ENCODE measurements at regions not wholly inside any gene's neighbourhood (a gene's known extent, or its start where the extent isn't known, plus 50 kb on each side); places are given as distances from the start of the nearest gene placed in this dataset.
"Not testable (repeated sequence)": the region's sequence is repeated elsewhere in the genome, so short reads cannot be mapped to it uniquely, and the experiment has no call there.

GRCh38 chr6:81105998-81106397 is 646.5 kb downstream of the TENT5A start:
- no peaks in the 10 kb centered on the region for H3K36me3 ChIP-seq
- H3K9me3 ChIP-seq (replicated peaks): no peaks in the 10 kb centered on the region
- DNase-seq: no peak
- H3K4me3 ChIP-seq: no peak overlapping the region
- no peaks in the 10 kb centered on the region for H3K27me3 ChIP-seq
- no peaks in the 10 kb centered on the region for H3K4me1 ChIP-seq
- no peak overlapping the region for H3K27ac ChIP-seq

DNA sequence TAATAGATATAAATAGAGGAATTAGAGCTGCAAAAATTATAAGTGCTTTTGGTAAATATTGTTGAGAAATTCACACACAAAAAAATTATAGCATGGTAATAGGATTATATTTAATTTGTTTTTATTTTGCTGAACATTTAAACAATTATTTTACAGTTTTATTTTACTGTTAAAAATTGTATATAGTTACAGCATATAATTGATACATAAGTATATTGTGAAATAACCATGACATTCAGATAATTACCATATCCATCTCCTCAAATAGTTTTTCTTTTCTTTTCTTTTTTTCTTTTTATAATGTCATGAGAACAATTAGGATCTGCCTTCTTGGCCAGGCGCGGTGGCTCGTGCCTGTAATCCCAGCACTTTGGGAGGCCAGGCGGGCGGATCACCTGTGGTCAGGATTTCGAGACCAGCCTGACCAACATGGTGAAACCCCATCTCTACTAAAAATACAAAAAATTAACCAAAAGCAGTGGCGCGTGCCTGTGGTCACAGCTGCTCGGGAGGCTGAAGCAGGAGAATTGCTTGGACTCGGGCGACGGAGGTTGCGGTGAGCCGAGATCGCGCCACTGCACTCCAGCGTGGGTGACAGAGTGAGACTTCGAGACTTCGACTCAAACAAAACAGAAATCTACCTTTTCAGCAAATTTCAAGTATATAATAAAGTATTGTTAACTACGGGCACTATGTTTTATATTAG is 654.2 kb downstream of the TENT5A start:
- H3K9me3 ChIP-seq (replicated peaks): no peaks in the 10 kb centered on the region

GRCh38 chr6:81096464-81096863 is 656.0 kb downstream of the TENT5A start:
- not testable (repeated sequence) for H3K27ac ChIP-seq; H3K27me3 ChIP-seq; H3K4me3 ChIP-seq; H3K36me3 ChIP-seq; H3K9me3 ChIP-seq (replicated peaks); DNase-seq; H3K4me1 ChIP-seq

More for the DNA sequence above, 654.2 kb downstream of the TENT5A start:
- Histone ChIP-seq H3K4me3 (no peak overlapping the region), H3K27me3 (no peaks in the 10 kb centered on the region), H3K4me1 (no peaks in the 10 kb centered on the region), H3K27ac (no peak overlapping the region), H3K36me3 (no peaks in the 10 kb centered on the region)
- DNase-seq: peak; percentile 24 to 26

DNA sequence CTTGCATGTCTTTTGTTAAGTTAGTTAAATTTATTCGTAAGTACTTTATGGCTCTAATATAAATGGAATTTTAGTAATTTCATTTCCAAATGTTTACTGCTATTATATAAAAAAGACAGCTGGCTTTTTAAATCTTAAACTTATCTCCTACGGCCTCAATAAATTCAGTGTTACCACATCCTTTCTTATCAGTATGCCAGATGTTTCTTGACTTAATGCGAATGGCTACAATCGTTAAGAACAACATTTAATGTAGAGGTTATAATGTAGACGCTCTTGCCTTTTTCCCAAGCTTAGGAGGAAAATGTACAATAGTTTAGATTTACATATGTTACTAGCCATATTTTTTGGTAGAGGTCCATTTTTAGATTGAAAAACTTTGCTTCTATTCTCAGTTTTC is 659.4 kb downstream of the TENT5A start:
- no peak overlapping the region for H3K27ac ChIP-seq
- no peak overlapping the region for H3K4me3 ChIP-seq

GRCh38 chr6:81088145-81088544 is 664.3 kb downstream of the TENT5A start:
- no peak overlapping the region for H3K4me3 ChIP-seq
- H3K9me3 ChIP-seq (replicated peaks): no peaks in the 10 kb centered on the region
- no peaks in the 10 kb centered on the region for H3K27me3 ChIP-seq
- no peaks in the 10 kb centered on the region for H3K4me1 ChIP-seq
- DNase-seq: no peak
- no peak overlapping the region for H3K27ac ChIP-seq
- H3K36me3 ChIP-seq: no peaks in the 10 kb centered on the region

More for the DNA sequence above, 659.4 kb downstream of the TENT5A start:
- no peaks in the 10 kb centered on the region for H3K27me3 ChIP-seq
- no peaks in the 10 kb centered on the region for H3K9me3 ChIP-seq (replicated peaks)
- no peaks in the 10 kb centered on the region for H3K36me3 ChIP-seq
- H3K4me1 ChIP-seq: no peaks in the 10 kb centered on the region
- DNase-seq: no peak

DNA sequence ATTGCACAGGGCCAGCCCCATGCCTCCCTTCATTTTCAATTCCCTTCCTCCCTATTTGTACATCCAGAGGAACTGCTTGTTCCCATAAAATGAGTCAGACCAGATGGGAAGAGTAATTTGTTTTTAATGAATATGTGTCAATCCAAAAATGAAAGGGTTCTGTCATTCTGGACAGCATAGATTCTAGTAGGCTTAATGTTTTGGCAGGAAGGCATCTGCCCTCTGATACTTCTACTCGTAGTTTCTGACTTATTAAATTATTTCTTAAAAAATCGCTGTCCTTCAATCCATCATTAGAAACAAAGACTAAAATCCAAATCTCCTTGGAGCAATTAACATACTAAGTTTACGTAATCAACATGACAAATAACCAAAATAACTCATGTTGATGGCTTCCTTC is 665.5 kb downstream of the TENT5A start:
- Histone ChIP-seq H3K9me3 (replicated peaks) (no peaks in the 10 kb centered on the region), H3K36me3 (no peaks in the 10 kb centered on the region), H3K4me1 (no peaks in the 10 kb centered on the region), H3K27me3 (no peaks in the 10 kb centered on the region), H3K27ac (no peak overlapping the region), H3K4me3 (no peak overlapping the region)
- DNase-seq: no peak

GRCh38 chr6:81085431-81085790 is 667.1 kb downstream of the TENT5A start:
- Histone ChIP-seq H3K36me3 (no peaks in the 10 kb centered on the region), H3K4me1 (no peaks in the 10 kb centered on the region), H3K4me3 (no peak overlapping the region), H3K9me3 (replicated peaks) (no peaks in the 10 kb centered on the region), H3K27ac (no peak overlapping the region), H3K27me3 (no peaks in the 10 kb centered on the region)
- no peak for DNase-seq

DNA sequence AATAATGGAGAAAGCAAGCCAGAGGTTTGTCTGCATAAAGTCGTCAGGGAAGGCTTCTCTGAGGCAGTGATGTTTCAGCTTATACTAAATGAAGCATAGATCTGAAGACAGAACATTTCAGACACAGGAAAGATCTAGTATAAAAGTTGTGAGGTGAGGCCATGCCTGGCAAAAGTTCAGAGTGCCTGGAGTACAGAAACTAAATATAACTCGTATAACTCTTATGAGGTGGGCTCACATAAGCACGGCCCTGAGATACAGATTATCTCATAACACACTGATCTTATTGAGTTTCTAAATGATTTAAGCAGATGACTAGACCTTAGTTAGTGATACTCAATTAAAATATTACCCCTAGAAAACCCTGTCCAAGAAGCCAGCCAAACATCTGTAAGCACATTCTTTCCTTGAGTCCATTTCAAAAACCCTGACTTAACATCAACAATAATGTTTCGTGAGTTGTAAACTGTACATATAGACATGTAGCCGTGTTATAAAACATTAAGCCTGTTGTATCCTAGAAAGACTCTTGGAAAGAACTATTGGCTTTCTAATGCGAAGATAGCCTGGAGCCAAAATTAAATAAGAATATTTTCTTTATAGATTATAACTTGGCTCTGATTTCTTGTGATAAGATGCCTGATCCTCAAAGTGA is 667.6 kb downstream of the TENT5A start:
- Histone ChIP-seq H3K36me3 (no peaks in the 10 kb centered on the region), H3K4me3 (no peak overlapping the region), H3K9me3 (replicated peaks) (no peaks in the 10 kb centered on the region), H3K4me1 (no peaks in the 10 kb centered on the region), H3K27me3 (no peaks in the 10 kb centered on the region), H3K27ac (no peak overlapping the region)
- no peak for DNase-seq

DNA sequence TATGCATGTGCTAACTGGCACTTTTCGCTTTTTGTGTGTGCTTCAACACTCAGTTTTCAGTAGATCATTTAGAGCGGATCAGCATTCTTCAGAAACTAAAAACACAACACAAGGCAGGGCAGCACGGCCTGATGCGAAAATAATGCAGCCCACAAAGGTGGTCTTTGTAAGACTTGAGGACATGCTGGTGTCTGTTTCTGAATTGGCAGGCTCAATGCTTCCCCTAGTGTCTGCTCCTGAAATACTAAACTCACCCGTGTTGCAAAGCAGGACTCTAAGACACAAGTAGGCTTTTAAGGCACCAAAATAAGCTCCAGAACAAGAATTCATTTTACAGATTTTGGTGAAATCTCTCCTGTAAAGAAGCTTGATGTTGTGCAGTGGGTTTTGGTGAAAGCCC is 676.5 kb downstream of the TENT5A start:
- H3K27ac ChIP-seq: no peak overlapping the region
- no peaks in the 10 kb centered on the region for H3K9me3 ChIP-seq (replicated peaks)
- H3K4me3 ChIP-seq: no peak overlapping the region
- H3K4me1 ChIP-seq: no peaks in the 10 kb centered on the region
- no peaks in the 10 kb centered on the region for H3K27me3 ChIP-seq
- H3K36me3 ChIP-seq: no peaks in the 10 kb centered on the region
- DNase-seq: peak in 1 of 2 experiments; percentile 34

- no peaks in the 10 kb centered on the region for H3K36me3 ChIP-seq
- no peak for DNase-seq
- H3K9me3 ChIP-seq (replicated peaks): no peaks in the 10 kb centered on the region
- H3K27me3 ChIP-seq: no peaks in the 10 kb centered on the region
- H3K27ac ChIP-seq: no peak overlapping the region
- H3K4me1 ChIP-seq: no peaks in the 10 kb centered on the region
- H3K4me3 ChIP-seq: no peak overlapping the region
Observed at GRCh38 chr6:81073318-81073717, 679.2 kb downstream of the TENT5A start.

- H3K4me3 ChIP-seq: no peak overlapping the region
- no peak for DNase-seq
- no peaks in the 10 kb centered on the region for H3K36me3 ChIP-seq
Observed at GRCh38 chr6:81071121-81071520, 681.4 kb downstream of the TENT5A start.

DNA sequence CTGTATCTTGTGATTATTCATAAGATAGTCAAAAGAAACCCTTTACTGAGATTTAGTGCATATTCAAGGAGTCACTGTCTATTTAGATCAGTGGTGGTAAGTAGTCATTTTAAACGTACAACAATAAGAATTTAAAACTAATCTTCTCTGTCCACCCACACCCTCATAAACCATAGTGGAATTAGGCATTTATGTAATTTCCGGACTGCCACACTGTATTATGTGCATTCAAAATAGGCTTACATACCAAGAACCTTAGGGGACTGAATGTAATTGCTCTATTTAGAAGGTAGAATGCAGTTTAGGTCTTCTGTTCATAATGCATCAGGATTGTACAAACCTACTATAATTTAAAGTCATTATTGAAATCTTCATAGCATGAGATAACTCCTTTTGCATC is 685.4 kb downstream of the TENT5A start:
- H3K36me3 ChIP-seq: no peaks in the 10 kb centered on the region
- H3K27ac ChIP-seq: no peak overlapping the region
- no peak for DNase-seq
- H3K4me1 ChIP-seq: no peaks in the 10 kb centered on the region
- no peaks in the 10 kb centered on the region for H3K9me3 ChIP-seq (replicated peaks)
- no peak overlapping the region for H3K4me3 ChIP-seq
- H3K27me3 ChIP-seq: no peaks in the 10 kb centered on the region

More at GRCh38 chr6:81071121-81071520, 681.4 kb downstream of the TENT5A start:
- H3K9me3 ChIP-seq (replicated peaks): no peaks in the 10 kb centered on the region
- H3K4me1 ChIP-seq: no peaks in the 10 kb centered on the region
- no peaks in the 10 kb centered on the region for H3K27me3 ChIP-seq
- H3K27ac ChIP-seq: no peak overlapping the region

- no peak for DNase-seq
Observed at GRCh38 chr6:81063891-81064290, 688.6 kb downstream of the TENT5A start.

DNA sequence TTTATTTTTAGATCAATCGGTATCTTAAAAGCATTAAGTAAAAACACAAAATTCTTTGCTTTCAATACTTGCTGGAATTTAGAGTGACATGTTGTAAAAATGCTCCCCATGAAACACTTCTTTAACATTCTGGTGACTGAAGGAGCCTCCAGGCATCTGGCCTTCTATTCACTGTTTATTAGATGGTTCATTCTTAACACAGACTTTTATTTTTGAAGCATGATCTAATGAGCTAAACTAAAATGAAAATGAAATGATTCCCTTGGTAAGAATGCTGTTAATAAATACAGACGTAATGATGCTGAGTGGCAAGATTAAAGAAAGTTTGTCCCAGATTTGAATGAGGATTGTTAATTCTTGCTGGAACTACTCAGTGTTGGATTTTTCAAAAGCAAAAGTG is 698.4 kb downstream of the TENT5A start:
- Histone ChIP-seq H3K27ac (no peak overlapping the region), H3K4me3 (no peak overlapping the region), H3K9me3 (replicated peaks) (no peaks in the 10 kb centered on the region), H3K27me3 (no peaks in the 10 kb centered on the region), H3K36me3 (no peaks in the 10 kb centered on the region), H3K4me1 (no peaks in the 10 kb centered on the region)
- DNase-seq: no peak

More at GRCh38 chr6:81063891-81064290, 688.6 kb downstream of the TENT5A start:
- H3K27ac ChIP-seq: no peak overlapping the region
- no peaks in the 10 kb centered on the region for H3K9me3 ChIP-seq (replicated peaks)
- H3K4me1 ChIP-seq: no peaks in the 10 kb centered on the region
- H3K27me3 ChIP-seq: no peaks in the 10 kb centered on the region
- no peaks in the 10 kb centered on the region for H3K36me3 ChIP-seq
- H3K4me3 ChIP-seq: no peak overlapping the region

DNA sequence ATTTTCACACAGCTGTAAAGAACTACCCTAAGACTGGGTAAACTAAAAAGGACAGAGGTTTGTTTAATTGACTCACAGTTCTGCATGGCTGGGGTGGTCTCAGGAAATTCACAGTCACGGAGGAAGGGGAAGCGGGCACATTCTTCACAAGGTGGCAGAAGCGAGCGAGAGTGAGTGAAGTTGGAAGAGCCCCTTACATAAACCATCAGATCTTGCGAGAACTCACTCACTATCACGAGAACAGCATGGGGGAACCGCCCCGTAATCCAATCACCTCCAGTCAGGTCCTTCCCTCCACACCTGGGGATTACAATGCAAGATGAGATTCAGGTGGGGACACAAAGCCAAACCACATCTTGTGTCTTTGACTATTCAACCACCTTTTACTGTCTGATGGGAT is 700.5 kb downstream of the TENT5A start:
- Histone ChIP-seq H3K4me1 (no peaks in the 10 kb centered on the region), H3K27ac (no peak overlapping the region), H3K27me3 (no peaks in the 10 kb centered on the region), H3K36me3 (no peaks in the 10 kb centered on the region), H3K9me3 (replicated peaks) (no peaks in the 10 kb centered on the region), H3K4me3 (no peak overlapping the region)
- no peak for DNase-seq
